GM21360 (cell line): ENCODE measurements at regions not wholly inside any gene's neighbourhood (a gene's known extent, or its start where the extent isn't known, plus 50 kb on each side); places are given as distances from the start of the nearest gene placed in this dataset.
A peak's percentile ranks its signal among the peaks of the same experiment; 100 is the strongest.
"Not testable (repeated sequence)": the region's sequence is repeated elsewhere in the genome, so short reads cannot be mapped to it uniquely, and the experiment has no call there.

Source experiments
- ATAC-seq: cut with Tn5 transposase; IDR thresholded peaks from one replicate; pipeline ENCODE4 v1.9.1; 2021; ENCODE audit warnings: mild to moderate bottlenecking, moderate library complexity; ENCODE audit not compliant: unreplicated experiment

DNA sequence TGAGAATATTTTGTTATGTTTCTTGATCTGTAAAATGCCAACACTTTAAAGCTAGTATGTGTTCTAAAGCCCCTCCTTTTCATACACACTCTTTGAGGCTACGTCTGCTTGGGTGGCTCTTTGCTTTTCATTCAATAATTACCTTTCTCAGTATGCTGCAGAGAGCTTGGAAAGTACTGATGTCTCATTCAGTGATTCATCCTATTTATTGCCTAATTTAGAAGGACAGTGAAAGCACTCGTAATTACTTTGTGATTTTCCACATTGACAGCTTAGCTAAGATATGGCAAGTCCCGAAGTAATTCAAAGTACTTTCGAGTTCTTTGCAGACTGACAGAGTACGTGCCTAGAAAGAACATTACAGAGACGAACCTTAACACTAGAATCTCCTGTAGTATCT lies 57.2 kb downstream of the BMP15 start:
- no peak for ATAC-seq

DNA sequence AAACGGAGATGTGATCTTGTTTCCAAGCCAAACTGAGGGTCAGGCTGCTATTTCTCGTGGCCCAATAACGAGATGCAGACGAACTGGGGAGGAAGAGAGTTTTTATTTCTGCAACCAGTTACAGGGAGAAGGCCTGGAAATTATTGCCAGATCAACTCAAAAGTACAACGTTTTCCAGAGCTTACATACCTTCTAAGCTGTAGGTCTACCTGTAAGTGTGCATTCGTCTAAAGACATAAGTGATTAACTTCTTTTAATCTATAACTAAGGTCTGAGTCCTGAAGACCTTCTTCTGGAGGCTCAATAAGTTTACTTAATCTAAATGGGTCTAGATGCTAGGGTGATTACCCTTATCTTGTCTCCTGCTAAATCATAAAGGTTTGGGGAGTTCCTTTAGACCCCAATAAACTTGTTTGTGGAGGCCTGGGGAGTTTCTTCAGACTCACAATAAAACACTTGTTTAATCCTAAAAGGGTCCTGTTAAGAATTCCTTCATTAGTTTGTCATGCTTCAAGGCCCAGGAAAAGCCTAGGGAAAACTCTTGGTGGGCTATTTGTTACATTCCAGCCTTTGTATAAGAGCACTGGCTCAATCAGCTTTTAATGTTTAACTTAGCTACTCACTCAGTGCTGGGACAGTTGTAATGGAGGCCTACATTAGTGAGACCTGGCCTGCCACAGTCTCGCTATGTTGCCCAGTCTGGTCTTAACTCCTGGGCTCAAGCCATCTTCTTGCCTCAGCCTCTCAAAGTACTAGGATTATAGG lies 58.5 kb downstream of the BMP15 start:
- ATAC-seq: not testable (repeated sequence)

DNA sequence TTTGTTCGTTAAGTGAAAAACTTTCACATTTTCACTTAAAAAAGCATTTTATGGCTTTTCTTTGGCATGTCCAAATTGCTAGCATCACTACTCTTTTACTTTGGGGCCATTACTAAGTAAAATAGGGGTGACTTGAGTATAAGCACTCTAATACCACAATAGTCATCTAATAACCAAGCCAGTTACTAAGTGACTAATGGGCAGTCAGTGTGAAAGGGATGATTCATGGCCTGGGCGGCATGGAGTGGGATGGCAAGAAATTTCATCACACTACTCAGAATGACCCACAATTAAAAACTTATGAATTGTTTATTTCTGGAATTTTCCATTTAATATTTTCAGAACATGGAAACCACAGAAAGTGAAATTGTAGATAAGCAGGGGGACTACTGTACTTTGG lies 60.9 kb downstream of the BMP15 start:
- no peak for ATAC-seq

DNA sequence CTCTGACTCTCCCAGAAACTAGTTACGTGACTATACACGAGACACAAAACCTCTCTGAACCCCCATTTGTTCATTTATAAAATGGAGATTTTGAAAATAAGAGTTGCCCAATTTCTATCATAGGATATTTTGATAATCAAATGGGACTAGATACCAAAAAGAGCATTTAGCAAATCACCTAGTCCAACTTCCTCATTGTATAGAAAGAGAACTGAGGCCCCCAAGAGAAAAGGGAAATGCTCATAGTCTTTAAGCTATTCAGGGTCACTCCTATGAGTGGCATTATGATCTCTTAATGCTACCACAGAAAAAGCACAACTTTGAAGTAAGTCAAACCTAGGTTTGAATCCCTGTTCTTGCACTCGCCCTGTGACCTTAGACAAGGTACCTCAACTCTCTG lies 62.7 kb downstream of the BMP15 start:
- no peak for ATAC-seq

DNA sequence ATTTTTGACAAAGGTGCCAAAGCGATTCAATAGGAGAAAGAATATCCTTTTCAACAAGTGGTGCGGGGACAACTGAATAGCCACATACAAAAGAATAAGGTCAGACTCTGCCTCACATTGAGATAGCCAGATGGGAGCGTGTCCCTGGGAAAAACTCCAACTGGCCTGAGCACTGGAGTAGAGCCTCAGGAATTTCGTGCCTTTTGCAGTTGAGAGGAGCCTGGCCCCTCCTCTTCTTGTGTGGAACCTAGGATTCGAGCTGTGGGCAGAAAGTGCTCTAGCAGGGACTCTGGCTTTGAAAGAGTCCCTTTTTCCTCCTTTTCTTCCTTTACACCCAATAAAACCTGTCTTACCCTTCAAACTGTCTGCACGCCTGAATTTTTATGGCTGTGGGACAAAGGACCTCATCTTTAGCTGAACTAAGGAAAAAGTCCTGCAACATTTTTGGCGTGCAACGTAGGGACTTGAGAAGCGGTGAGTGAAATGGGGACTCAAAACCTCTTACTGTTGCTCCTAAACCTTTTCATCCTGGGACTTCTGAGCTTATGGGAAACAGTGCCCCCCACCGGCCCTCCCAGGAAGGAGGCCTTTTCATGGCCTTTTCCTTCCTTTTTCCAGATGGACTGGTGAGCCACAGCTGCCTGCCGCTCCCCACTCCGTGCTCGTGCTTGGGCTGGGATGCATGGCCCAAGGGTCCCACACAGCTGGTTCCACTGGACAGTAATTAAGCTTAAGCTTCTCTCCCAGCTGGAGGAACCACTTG lies 68.6 kb downstream of the BMP15 start:
- ATAC-seq: no peak

DNA sequence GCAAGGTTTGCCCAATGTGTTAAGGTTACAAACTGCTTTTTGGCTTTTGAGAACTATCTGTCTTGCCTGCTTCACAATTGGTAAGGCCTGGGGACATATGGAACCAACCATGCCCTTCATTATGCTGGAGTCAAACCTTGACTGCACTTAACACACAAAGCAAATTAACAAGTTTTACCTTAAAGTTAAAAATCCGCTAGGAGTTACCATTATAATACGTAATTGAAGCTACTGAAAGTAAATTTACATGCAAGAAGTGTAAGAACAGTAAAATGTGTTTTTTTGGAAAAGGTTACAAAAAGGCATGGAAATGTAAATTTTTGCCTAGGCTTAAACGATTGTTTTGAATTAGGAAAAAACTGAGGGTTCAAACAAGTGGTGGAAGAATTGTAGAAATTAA lies 69.7 kb downstream of the BMP15 start:
- no peak for ATAC-seq

DNA sequence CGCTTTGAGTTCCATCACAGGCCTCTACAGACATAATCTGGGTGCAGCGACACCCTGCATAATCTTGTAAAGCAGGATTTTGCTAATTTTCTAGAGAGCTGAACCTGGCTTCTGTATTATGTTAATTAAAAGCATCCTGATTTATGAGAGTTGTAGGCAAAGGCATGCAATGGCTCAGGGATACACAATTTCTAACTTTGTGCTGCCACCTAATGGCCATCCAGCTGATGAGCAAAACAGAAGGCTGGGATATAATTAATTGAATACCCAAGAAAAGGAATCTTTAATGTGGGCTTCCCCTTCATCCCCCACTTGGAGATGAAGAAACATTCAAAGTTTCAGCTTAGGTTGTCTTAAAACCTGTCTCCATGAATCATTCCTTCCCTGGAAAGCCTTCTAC lies 78.1 kb downstream of the BMP15 start:
- ATAC-seq: no peak

DNA sequence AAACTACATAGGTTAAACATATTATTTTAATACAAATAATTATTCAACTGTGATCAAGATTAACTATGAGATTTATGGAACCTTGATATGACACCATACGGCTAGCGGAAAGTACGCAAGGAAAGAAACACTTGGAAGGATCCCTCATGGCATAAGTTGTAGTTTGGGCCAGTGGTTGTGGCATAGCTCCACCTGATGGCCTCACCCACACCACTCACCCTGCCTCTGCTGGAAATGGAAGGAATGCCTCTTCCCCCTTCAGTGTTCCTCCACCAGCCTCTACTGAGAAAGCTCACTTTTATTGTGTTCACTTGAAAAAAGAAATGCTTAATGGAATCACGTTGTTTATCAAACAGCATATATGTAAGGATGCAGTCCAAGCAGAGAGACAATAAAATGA lies 86.4 kb downstream of the BMP15 start:
- ATAC-seq: no peak

DNA sequence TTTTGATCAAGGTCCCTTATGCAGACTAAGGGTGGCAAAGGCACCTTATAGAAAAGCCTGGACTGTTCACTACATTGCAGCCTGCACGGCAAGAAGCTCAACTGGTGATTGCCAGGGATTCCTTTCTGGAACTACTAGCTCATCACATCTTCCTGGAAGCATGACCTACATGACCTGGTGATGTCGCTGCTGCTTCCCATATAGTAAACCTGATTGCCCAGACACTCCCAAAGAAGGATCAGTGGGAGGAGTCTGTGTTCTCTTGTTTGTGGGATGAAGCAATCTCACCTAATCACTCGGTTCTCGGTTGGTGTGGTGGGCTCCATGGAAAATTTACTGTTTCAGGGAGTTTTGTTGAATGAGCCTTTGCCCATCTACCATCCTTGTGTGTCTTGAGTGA lies 89.8 kb downstream of the BMP15 start:
- not testable (repeated sequence) for ATAC-seq

DNA sequence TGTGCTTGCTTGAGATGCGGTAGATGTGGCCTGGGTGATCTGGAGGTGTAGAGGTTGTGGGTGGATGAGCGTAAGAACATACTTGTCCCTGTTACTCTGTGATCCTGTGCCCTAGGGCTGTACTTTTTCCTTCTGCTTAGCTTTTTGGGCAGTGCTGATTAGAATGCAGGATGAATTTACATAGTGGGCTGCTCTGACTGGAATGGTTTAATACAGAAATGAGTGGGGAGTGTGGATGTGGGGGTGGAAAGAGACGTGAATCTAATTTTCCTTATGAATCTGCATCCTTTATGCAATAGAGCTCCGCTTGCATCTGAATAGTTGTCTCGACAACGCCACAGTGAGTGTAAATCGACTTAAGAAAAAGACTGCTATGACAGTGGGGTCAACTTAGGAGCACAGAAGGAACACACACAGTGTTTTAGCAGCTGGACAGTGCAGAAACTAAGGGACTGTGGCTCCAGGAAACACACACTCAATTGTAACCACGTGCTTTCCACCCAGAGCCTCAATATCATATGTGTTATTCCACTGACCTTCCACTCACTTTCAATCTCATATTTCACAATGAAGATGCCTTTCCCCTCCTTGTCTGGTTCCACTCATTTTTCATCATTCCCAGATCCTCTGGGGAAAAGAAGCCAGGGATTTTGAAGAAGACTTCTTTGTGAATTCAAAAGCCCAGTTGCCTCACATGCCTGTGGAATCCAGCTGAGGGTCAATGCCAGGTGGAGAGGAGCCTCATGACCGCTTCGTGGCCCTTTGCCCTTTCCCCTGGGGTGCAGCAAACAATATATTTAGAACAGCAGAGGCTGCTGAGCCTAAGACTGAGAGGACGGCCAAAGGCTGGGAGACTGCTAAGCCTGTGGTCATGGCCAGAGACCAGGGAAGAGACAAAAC lies 91.4 kb downstream of the BMP15 start:
- not testable (repeated sequence) for ATAC-seq

DNA sequence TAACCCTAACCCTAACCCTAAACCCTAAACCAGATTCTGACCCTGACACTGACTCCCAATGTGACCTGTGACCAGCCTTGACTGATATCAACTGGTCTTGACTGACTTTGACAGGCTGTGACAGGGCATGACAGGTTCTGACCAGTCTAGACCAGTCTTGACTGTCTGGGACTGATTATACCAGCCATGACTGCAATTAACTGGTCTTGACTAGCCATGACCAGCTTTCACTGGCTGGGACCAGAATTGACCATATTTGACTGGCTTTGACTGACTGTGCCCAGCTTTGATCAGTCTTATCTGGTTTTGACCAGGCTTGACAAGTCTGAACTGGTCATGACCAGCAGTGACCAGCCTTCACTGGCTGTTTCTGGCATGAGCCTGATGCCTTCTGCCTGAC lies 95.5 kb downstream of the BMP15 start:
- ATAC-seq: no peak

DNA sequence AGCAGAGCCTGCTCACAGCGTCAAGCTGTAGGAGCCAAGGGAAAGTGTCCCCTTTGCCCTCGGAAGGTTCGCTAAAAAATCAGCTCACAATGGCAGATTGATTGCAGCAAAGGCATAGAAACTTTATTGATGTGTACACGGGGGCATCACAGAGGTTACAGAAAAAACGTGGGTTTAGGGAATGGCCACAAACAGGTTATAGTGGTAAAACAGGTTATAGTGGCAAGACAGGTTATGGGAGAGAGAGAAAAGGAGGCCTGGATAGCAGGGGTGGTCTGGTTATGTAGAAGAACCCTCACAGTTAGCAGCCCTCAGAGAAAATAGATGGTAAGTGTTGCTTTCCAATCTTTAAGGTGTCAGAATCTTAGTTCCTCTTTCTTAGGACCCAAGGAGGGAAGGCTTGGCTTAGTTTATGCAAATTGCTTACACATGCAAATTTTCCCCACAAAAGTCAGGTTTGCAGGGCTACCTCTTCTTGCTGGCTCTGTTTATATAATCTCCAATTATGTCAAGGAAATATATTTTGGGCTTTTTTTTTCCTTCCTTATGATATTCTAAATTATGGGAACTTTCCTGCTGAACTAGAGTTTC lies 113.7 kb downstream of the BMP15 start:
- ATAC-seq: peak; percentile 78

DNA sequence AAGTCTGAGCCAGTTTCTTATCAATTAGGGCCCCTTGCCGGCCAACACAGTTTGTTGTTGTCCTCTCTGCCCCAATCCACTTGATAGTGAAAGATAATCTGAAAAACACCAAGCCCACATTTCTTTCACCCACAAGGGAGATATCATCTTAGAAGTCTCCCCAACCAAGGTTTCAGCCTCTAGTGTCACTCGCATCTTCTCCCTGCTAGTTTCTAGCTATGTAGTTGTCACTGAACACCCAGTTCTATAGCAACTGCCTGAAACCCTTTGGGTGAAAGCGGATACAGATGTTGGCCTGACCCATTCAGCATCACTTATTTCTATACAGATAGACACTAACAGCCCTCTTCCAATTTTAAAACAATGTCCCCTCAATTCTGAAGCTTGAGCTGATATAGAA lies 116.3 kb downstream of the BMP15 start:
- no peak for ATAC-seq

DNA sequence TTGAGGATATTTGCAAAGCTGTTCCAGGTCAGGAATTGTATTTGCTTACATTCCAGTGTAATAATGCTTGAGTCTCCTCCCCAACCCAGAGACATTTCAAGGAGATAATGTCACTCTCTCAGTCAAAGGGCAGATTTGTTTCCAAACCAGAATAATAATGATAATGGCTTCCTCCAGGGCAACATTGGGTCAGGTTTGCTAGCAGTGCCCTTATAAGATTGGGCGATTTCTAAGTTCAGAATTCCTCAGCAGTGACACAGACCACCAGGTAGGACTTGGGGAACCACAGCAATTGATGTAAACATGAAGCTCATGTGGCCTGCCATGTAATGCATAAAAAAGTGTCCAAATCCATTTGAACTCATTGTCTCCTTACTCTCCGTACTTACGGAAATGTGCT lies 125.2 kb downstream of the BMP15 start:
- ATAC-seq: no peak

DNA sequence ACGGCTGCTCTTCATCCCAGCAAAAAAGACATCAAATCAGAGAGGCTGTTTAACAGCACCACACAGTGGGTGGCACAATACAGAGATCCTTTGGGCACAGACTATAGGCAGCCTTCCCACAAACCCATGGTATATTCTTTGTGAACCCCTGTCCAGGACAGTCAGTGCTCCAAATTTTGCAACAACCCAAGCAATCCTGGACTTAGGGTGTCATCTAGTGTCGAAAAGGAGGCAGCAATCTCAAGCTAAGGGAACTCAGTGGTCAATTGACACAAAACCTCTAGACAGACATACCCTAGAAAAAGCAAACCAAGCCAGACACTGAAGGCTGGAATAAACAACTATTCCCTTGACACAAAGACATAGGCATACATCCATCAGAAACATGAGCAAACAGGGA lies 137.4 kb downstream of the BMP15 start:
- ATAC-seq: no peak

DNA sequence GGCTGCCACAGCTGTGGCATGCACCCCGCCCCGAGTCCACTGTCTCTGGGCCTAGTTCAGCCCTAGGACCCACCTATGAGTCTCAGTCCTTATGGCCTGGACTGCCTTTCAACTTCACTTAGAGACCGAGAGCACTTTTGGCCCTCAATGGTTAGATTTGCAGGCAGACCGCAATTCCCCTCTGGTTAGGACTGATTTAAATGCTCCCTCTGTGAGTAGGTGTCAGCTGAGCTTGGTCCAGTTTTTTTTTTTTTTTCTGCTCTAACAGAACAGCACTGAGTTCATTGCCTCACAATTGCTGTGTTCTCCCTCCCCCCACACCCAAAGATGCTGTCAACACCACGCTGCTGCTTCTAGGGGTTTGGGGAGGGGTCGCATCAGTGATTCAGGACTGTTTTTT lies 143.2 kb downstream of the BMP15 start:
- no peak for ATAC-seq

DNA sequence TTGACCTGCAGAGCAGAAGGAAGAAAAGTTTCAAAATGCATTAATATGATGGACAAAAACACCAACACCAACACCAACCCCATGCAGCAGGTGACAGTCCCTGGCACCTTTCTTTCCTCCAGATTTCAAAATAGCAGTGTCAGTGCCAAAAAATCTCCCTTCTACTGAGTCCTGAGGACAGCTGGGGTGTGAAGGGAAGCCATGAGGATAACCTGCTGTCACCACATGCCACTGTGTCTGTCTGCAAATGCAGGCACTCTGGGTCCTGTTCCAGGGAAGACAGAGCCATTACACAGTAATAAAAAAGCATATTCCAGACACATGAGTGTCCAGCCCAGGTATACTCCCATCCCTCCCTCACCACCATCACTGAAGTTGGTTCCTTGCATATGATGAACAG lies 187.5 kb downstream of the BMP15 start:
- no peak for ATAC-seq

DNA sequence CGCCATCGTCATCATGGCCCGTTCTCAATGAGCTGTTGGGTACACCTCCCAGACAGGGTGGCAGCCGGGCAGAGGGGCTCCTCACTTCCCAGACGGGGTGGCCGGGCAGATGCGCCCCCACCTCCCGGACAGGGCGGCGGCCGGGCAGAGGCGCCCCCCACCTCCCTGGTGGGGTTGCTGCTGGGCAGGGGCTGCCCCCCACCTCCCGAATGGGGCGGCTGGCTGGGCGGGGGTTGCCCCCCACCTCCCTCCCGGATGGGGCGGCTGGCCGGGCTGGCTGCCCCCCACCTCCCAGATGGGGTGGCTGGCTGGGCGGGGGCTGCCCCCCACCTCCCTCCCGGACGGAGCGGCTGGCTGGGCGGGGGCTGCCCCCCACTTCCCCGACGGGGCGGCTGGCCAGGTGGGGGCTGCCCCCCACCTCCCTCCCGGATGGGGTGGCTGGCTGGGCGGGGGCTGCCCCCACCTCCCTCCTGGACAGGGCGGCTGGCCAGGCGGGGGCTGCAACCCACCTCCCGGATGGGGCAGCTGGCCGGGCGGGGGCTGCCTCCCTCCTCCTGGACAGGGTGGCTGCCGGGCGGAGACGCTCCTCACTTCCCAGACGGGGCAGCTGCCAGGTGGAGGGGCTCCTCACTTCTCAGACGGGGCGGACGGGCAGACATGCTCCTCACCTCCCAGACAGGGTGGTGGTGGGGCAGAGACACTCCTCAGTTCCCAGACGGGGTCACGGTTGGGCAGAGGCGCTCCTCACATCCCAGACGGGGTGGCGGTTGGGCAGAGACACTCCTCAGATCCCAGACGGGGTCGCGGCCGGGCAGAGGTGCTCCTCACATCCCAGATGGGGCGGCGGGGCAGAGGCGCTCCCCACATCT lies 208.8 kb downstream of the BMP15 start:
- ATAC-seq: not testable (repeated sequence)

DNA sequence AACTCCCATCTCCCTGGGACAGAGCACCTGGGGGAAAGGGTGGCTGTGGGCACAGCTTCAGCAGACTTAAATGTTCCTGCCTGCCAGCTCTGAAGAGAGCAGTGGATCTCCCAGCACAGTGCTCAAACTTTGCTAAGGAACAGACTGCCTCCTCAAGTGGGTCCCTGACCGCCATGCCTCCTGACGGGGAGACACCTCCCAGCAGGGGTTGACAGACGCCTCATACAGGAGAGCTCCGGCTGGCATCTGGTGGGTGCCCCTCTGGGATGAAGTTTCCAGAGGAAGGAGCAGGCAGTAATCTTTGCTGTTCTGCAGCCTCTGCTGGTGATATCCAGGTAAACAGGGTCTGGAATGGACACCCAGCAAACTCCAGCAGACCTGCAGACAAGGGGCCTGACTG lies 206.9 kb upstream of the NUDT10 start:
- not testable (repeated sequence) for ATAC-seq

DNA sequence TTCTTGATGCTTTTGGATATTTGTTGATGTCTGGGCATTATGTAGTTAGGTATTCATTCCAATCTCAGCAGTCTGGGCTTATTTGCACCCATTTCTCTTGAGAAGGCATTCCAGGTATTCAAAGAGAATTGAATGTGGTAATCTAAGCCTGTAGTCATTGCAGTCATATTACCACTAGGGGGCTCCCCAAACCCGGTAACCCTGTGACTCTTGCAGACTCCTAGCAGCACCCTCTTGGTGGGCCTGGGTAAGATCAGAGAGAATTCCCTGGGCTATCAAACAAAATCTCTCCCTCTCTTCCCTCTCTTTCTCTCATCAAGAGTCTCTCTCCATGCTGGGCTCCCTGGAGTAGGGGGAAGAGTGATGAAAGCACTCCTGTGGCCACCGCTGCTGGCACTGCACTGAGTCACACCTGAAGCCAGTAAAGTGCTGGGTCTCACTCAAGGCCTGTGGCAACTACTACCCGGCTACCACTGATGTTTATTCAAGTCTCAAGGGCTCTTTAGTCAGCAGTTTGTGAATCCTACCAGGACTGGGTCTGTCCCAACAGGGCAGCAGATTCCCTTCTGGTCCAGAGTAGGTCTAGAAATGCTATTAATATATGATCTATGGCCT lies 187.7 kb upstream of the NUDT10 start:
- peak; percentile 78 for ATAC-seq
